ENCODE measurements at regions not wholly inside any gene's neighbourhood (a gene's known extent, or its start where the extent isn't known, plus 50 kb on each side); places are given as distances from the start of the nearest gene placed in this dataset.

- no peak for TF ChIP-seq CTCF (IDR thresholded peaks at IDR 0.05; ENCODE audit: borderline replicate concordance, extremely low read depth, low read length, poor library complexity, severe bottlenecking)
- TF ChIP-seq EZH2 (IDR thresholded peaks at IDR 0.05; ENCODE audit: borderline replicate concordance, low read depth, low read length, severe bottlenecking), result no peak
These were observed 1679.0 kb downstream of the SUCLG1 start for GRCh38 chr2:82780050-82780449.
